Caco-2 (cell line): ENCODE measurements at regions not wholly inside any gene's neighbourhood (a gene's known extent, or its start where the extent isn't known, plus 50 kb on each side); places are given as distances from the start of the nearest gene placed in this dataset.
A peak's percentile ranks its signal among the peaks of the same experiment; 100 is the strongest.

Experiments
- BruUV-seq: library from RNA; stranded (reverse); fragments of 400-500 nt; replicated peaks from 2 replicates; lab custom pipeline; 2021; lab: Mats Ljungman, UMichigan
- CTCF ChIA-PET: fragments of 300-600 bp; sonication (Branson Sonifier 250); formaldehyde crosslinking; loops from one replicate; lab custom pipeline; 2022; ENCODE audit warnings: antibody characterized with exemption; lab: Charles Lee
- POLR2A ChIA-PET: fragments of 300-600 bp; sonication (Branson Sonifier 250); formaldehyde crosslinking; loops from one replicate; lab custom pipeline; 2022; ENCODE audit warnings: antibody characterized with exemption; lab: Charles Lee
- DNase-seq, 2 experiments: peaks; one replicate each; pipeline versions ENCODE4 v3.0.0 to v3.0.0-alpha.2; 2020 to 2022
- H3K27me3 ChIP-seq: replicated peaks from 2 replicates; pipeline ENCODE4 v1.6.0; 2011; ENCODE audit warnings: low read length; ENCODE audit not compliant: control insufficient read depth, insufficient read depth
- H3K36me3 ChIP-seq: 2 replicates; pipeline ENCODE4 v1.5.1; 2011; ENCODE audit warnings: low read length; ENCODE audit not compliant: control insufficient read depth, insufficient read depth
- H3K4me1 ChIP-seq: fragments of 250-450 bp; sonication (Bioruptor Pico); 2 replicates; pipeline ENCODE4 v1.5.1; 2020; ENCODE audit warnings: mild to moderate bottlenecking
- H3K4me3 ChIP-seq: 2 replicates; pipeline ENCODE4 v1.5.1; 2011; ENCODE audit warnings: low read depth, mild to moderate bottlenecking, control low read depth, low read length
- H3K9me3 ChIP-seq: fragments of 250-450 bp; sonication (Bioruptor Pico); 2 replicates; pipeline ENCODE4 v1.5.1; 2020; ENCODE audit warnings: mild to moderate bottlenecking, moderate library complexity
- H3K27ac Mint-ChIP-seq: one replicate; pipeline ENCODE4 v1.8.0; 2022; ENCODE audit warnings: mixed read lengths; ENCODE audit not compliant: unreplicated experiment
- H3K27me3 Mint-ChIP-seq: one replicate; pipeline ENCODE4 v1.8.0; 2022; ENCODE audit warnings: mixed read lengths; ENCODE audit not compliant: insufficient read depth, unreplicated experiment
- H3K36me3 Mint-ChIP-seq: one replicate; pipeline ENCODE4 v1.8.0; 2022; ENCODE audit warnings: mild to moderate bottlenecking, mixed read lengths; ENCODE audit not compliant: insufficient read depth, unreplicated experiment
- H3K4me1 Mint-ChIP-seq: one replicate; pipeline ENCODE4 v1.8.0; 2022; ENCODE audit warnings: low read depth, mixed read lengths; ENCODE audit not compliant: unreplicated experiment
- H3K4me3 Mint-ChIP-seq: one replicate; pipeline ENCODE4 v1.8.0; 2022; ENCODE audit warnings: mild to moderate bottlenecking, moderate library complexity, mixed read lengths; ENCODE audit not compliant: unreplicated experiment
- H3K9me3 Mint-ChIP-seq: one replicate; pipeline ENCODE4 v1.8.0; 2022; ENCODE audit warnings: mixed read lengths; ENCODE audit not compliant: unreplicated experiment
- CTCF ChIP-seq, 2 experiments: fragments of 200-600 bp in 1 of 2; IDR thresholded peaks; 1 replicate in 1 of 2; 2 replicates in 1 of 2; pipeline versions ENCODE4 v1.5.1 to v1.8.0; 2011 to 2022; ENCODE audit warnings: antibody characterized with exemption in 1 of 2, control low read depth in 1 of 2, inconsistent platforms in 1 of 2, low read depth in 1 of 2, low read length in 1 of 2, mild to moderate bottlenecking in 1 of 2, moderate library complexity in 1 of 2; ENCODE audit not compliant: insufficient read depth in 1 of 2, severe bottlenecking in 1 of 2, unreplicated experiment in 1 of 2
- intact Hi-C: fragments of 100-400 bp; cut with micrococcal nuclease; formaldehyde crosslinking; loops from one replicate; pipeline ENCODE4 v1.10.0; 2022; ENCODE audit not compliant: unreplicated experiment

GRCh38 chr22:27533105-27533745, 268.3 kb downstream of the MN1 start:
- TF ChIP-seq CTCF (IDR thresholded peaks at IDR 0.05; ENCODE audit: insufficient read depth in 1 of 2, low read depth in 1 of 2, low read length in 1 of 2, severe bottlenecking in 1 of 2, unreplicated experiment in 1 of 2): no peak
- Mint-ChIP-seq H3K27ac (no peak overlapping the region), H3K27me3 (no peaks in the 10 kb centered on the region), H3K4me1 (no peaks in the 10 kb centered on the region), H3K4me3 (no peak overlapping the region), H3K9me3 (peaks cover 8% of the 10 kb centered on the region), H3K36me3 (no peaks in the 10 kb centered on the region)
- CTCF ChIA-PET: no interaction called here
- H3K9me3 ChIP-seq: no peaks in the 10 kb centered on the region
- intact Hi-C loops: no loop called here
- no peak overlapping the region for H3K4me3 ChIP-seq
- DNase-seq: no peak
- H3K4me1 ChIP-seq: peaks cover 8% of the 10 kb centered on the region; the same call in 1 of the 2 replicates
- POLR2A ChIA-PET: no interaction called here
- BruUV-seq: no TSS peak
- H3K36me3 ChIP-seq: no peaks in the 10 kb centered on the region
- no peaks in the 10 kb centered on the region for H3K27me3 ChIP-seq

GRCh38 chr22:27534720-27535125, 266.8 kb downstream of the MN1 start:
- ChIA-PET CTCF (no interaction called here), POLR2A (interaction anchor here (0.6 kb wide), 1 partner anchor 13 kb away, joined by 3 read pairs; no protein-coding TSS in a partner anchor)
- H3K4me3 ChIP-seq: no peak overlapping the region
- H3K4me1 ChIP-seq: peaks cover 8% of the 10 kb centered on the region; the same call in 1 of the 2 replicates
- no peak for TF ChIP-seq CTCF (IDR thresholded peaks at IDR 0.05; ENCODE audit: insufficient read depth in 1 of 2, low read depth in 1 of 2, low read length in 1 of 2, severe bottlenecking in 1 of 2, unreplicated experiment in 1 of 2)
- H3K4me3 Mint-ChIP-seq: no peak overlapping the region
- BruUV-seq: no TSS peak
- no peaks in the 10 kb centered on the region for H3K36me3 ChIP-seq
- no peaks in the 10 kb centered on the region for H3K36me3 Mint-ChIP-seq
- H3K9me3 Mint-ChIP-seq: no peaks in the 10 kb centered on the region
- H3K27me3 Mint-ChIP-seq: no peaks in the 10 kb centered on the region
- H3K9me3 ChIP-seq: no peaks in the 10 kb centered on the region
- H3K4me1 Mint-ChIP-seq: no peaks in the 10 kb centered on the region
- H3K27me3 ChIP-seq: no peaks in the 10 kb centered on the region
- DNase-seq: peak in 1 of 2 experiments; percentile 39
- intact Hi-C loops: no loop called here
- no peak overlapping the region for H3K27ac Mint-ChIP-seq

GRCh38 chr22:27535452-27535851, 266.1 kb downstream of the MN1 start:
- Histone ChIP-seq H3K27me3 (no peaks in the 10 kb centered on the region), H3K36me3 (no peaks in the 10 kb centered on the region), H3K4me1 (peaks cover 8% of the 10 kb centered on the region; the same call in 1 of the 2 replicates), H3K9me3 (no peaks in the 10 kb centered on the region), H3K4me3 (no peak overlapping the region)
- DNase-seq: no peak
- H3K27me3 Mint-ChIP-seq: no peaks in the 10 kb centered on the region
- H3K36me3 Mint-ChIP-seq: no peaks in the 10 kb centered on the region
- no TSS peak for BruUV-seq
- POLR2A ChIA-PET: no interaction called here
- no peaks in the 10 kb centered on the region for H3K4me1 Mint-ChIP-seq
- CTCF ChIA-PET: no interaction called here
- H3K27ac Mint-ChIP-seq: no peak overlapping the region
- intact Hi-C loops: no loop called here
- TF ChIP-seq CTCF (IDR thresholded peaks at IDR 0.05; ENCODE audit: insufficient read depth in 1 of 2, low read depth in 1 of 2, low read length in 1 of 2, severe bottlenecking in 1 of 2, unreplicated experiment in 1 of 2): no peak
- no peaks in the 10 kb centered on the region for H3K9me3 Mint-ChIP-seq
- H3K4me3 Mint-ChIP-seq: no peak overlapping the region
